ENCODE measurements at regions not wholly inside any gene's neighbourhood (a gene's known extent, or its start where the extent isn't known, plus 50 kb on each side); places are given as distances from the start of the nearest gene placed in this dataset.

DNA sequence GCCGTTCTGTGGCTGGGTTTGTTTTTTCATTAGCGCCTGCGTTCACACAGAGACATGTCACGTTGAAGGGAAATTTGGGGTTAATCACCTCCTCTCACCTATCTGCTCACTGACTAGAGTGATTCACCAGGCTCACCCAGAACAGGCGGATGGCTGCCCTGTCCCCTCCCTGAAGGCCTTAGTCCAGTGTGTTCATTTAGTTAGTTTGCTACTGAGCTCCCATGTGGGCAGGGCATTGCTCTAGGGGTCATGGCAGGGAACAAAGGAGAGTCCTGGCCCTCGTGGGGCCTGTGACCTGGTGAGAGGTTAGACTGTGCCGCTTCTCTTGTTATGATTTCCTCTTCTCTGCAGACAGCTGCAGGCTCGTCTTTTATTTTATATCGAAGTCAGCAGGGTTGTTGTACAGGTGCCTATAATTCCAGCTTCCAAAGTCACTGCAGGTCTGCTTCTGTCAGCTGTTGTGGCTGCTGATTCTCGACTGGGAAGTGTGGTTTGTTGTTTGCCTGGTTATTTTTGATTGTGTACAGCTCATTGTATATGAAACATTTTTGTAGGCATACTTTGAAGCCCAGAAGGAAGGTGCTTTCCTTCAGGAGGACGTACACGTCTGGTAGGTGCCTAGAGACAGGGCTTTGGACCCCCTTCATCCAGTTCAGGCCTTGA is 73.4 kb upstream of the GSE1 start (continued):
- TF ChIP-seq, protein P1, sequence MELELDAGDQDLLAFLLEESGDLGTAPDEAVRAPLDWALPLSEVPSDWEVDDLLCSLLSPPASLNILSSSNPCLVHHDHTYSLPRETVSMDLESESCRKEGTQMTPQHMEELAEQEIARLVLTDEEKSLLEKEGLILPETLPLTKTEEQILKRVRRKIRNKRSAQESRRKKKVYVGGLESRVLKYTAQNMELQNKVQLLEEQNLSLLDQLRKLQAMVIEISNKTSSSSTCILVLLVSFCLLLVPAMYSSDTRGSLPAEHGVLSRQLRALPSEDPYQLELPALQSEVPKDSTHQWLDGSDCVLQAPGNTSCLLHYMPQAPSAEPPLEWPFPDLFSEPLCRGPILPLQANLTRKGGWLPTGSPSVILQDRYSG (CRISPR knock-in tag; IDR thresholded peaks at IDR 0.05) = 0 out of 2 replicates have a peak, but pooled peaks have one; percentile 49
- peak; percentile 55 for TF ChIP-seq NKX3-1 (CRISPR knock-in tag; IDR thresholded peaks at IDR 0.05)
- TF ChIP-seq RARG (CRISPR knock-in tag; IDR thresholded peaks at IDR 0.05; ENCODE audit: low read depth) = no peak
- TF ChIP-seq HES4 (CRISPR knock-in tag; IDR thresholded peaks at IDR 0.05; ENCODE audit: borderline replicate concordance) = 0 out of 2 replicates have a peak, but pooled peaks have one; percentile 40
- TF ChIP-seq PHF8 (CRISPR knock-in tag; IDR thresholded peaks at IDR 0.05) = peak; percentile 21; the same call in 1 of the 2 replicates
- TF ChIP-seq ZMYM3 (CRISPR knock-in tag; IDR thresholded peaks at IDR 0.05) = peak; percentile 87
- TF ChIP-seq ZBTB38 (CRISPR knock-in tag; IDR thresholded peaks at IDR 0.05) = peak; percentile 77
- no peak for TF ChIP-seq KLF11 (CRISPR knock-in tag; IDR thresholded peaks at IDR 0.05)
- TF ChIP-seq, protein P2, sequence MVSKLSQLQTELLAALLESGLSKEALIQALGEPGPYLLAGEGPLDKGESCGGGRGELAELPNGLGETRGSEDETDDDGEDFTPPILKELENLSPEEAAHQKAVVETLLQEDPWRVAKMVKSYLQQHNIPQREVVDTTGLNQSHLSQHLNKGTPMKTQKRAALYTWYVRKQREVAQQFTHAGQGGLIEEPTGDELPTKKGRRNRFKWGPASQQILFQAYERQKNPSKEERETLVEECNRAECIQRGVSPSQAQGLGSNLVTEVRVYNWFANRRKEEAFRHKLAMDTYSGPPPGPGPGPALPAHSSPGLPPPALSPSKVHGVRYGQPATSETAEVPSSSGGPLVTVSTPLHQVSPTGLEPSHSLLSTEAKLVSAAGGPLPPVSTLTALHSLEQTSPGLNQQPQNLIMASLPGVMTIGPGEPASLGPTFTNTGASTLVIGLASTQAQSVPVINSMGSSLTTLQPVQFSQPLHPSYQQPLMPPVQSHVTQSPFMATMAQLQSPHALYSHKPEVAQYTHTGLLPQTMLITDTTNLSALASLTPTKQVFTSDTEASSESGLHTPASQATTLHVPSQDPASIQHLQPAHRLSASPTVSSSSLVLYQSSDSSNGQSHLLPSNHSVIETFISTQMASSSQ (IDR thresholded peaks at IDR 0.05; ENCODE audit: low read depth) = peak; percentile 31; the same call in 1 of the 2 replicates
- TF ChIP-seq, protein P2 (CRISPR knock-in tag; IDR thresholded peaks at IDR 0.05; ENCODE audit: borderline replicate concordance) = no peak; the same call in 1 of the 2 replicates
- no peak for TF ChIP-seq ZNF234 (CRISPR knock-in tag; conservative IDR thresholded peaks at IDR 0.05)
- 0 out of 2 replicates have a peak, but pooled peaks have one; percentile 33 for TF ChIP-seq ZSCAN20 (CRISPR knock-in tag; IDR thresholded peaks at IDR 0.05; ENCODE audit: borderline replicate concordance)
- TF ChIP-seq, protein P3, sequence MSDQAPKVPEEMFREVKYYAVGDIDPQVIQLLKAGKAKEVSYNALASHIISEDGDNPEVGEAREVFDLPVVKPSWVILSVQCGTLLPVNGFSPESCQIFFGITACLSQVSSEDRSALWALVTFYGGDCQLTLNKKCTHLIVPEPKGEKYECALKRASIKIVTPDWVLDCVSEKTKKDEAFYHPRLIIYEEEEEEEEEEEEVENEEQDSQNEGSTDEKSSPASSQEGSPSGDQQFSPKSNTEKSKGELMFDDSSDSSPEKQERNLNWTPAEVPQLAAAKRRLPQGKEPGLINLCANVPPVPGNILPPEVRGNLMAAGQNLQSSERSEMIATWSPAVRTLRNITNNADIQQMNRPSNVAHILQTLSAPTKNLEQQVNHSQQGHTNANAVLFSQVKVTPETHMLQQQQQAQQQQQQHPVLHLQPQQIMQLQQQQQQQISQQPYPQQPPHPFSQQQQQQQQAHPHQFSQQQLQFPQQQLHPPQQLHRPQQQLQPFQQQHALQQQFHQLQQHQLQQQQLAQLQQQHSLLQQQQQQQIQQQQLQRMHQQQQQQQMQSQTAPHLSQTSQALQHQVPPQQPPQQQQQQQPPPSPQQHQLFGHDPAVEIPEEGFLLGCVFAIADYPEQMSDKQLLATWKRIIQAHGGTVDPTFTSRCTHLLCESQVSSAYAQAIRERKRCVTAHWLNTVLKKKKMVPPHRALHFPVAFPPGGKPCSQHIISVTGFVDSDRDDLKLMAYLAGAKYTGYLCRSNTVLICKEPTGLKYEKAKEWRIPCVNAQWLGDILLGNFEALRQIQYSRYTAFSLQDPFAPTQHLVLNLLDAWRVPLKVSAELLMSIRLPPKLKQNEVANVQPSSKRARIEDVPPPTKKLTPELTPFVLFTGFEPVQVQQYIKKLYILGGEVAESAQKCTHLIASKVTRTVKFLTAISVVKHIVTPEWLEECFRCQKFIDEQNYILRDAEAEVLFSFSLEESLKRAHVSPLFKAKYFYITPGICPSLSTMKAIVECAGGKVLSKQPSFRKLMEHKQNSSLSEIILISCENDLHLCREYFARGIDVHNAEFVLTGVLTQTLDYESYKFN (CRISPR knock-in tag; conservative IDR thresholded peaks at IDR 0.05) = peak; percentile 89
- TF ChIP-seq, protein P4, sequence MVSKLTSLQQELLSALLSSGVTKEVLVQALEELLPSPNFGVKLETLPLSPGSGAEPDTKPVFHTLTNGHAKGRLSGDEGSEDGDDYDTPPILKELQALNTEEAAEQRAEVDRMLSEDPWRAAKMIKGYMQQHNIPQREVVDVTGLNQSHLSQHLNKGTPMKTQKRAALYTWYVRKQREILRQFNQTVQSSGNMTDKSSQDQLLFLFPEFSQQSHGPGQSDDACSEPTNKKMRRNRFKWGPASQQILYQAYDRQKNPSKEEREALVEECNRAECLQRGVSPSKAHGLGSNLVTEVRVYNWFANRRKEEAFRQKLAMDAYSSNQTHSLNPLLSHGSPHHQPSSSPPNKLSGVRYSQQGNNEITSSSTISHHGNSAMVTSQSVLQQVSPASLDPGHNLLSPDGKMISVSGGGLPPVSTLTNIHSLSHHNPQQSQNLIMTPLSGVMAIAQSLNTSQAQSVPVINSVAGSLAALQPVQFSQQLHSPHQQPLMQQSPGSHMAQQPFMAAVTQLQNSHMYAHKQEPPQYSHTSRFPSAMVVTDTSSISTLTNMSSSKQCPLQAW (CRISPR knock-in tag; IDR thresholded peaks at IDR 0.05) = 0 out of 2 replicates have a peak, but pooled peaks have one; percentile 21
- 0 out of 2 replicates have a peak, but pooled peaks have one; percentile 24 for TF ChIP-seq KMT2B (CRISPR knock-in tag; IDR thresholded peaks at IDR 0.05)
- 0 out of 2 replicates have a peak, but pooled peaks have one; percentile 54 for TF ChIP-seq ZNF792 (CRISPR knock-in tag; IDR thresholded peaks at IDR 0.05)
- peak; percentile 20; the same call in 1 of the 2 replicates for TF ChIP-seq ARNT2 (CRISPR knock-in tag; IDR thresholded peaks at IDR 0.05; ENCODE audit: low read depth)
- 0 out of 2 replicates have a peak, but pooled peaks have one; percentile 62 for TF ChIP-seq MTA1 (CRISPR knock-in tag; IDR thresholded peaks at IDR 0.05; ENCODE audit: borderline replicate concordance)
- no peak for TF ChIP-seq GABPA (IDR thresholded peaks at IDR 0.05; ENCODE audit: low read depth, low read length)
- peak; percentile 27 for TF ChIP-seq GABPA (CRISPR knock-in tag; IDR thresholded peaks at IDR 0.05; ENCODE audit: low read depth)
